Endodermal cell (in vitro differentiated cells): ENCODE measurements at regions not wholly inside any gene's neighbourhood (a gene's known extent, or its start where the extent isn't known, plus 50 kb on each side); places are given as distances from the start of the nearest gene placed in this dataset.

ENCODE experiments used
- DNase-seq: peaks from one replicate; pipeline ENCODE4 v3.0.0-alpha.2; 2017
- H3K27ac ChIP-seq: 2 replicates; pipeline ENCODE4 v1.5.1; 2013; ENCODE audit warnings: mild to moderate bottlenecking, low read depth, low read length, moderate library complexity
- H3K27me3 ChIP-seq: 2 replicates; pipeline ENCODE4 v1.6.1; 2013; ENCODE audit warnings: mild to moderate bottlenecking, low read length, moderate library complexity; ENCODE audit not compliant: insufficient read depth, control insufficient read depth, poor library complexity, severe bottlenecking
- H3K36me3 ChIP-seq: 2 replicates; pipeline ENCODE4 v1.7.0; 2013; ENCODE audit warnings: mild to moderate bottlenecking, low read length, moderate library complexity; ENCODE audit not compliant: control insufficient read depth, insufficient read depth
- H3K4me1 ChIP-seq: one replicate; pipeline ENCODE4 v1.7.0; 2013; ENCODE audit warnings: low read length; ENCODE audit not compliant: control insufficient read depth, insufficient read depth
- H3K4me3 ChIP-seq: 2 replicates; pipeline ENCODE4 v1.5.1; 2013; ENCODE audit warnings: mild to moderate bottlenecking, low read length, moderate library complexity
- H3K9ac ChIP-seq: 2 replicates; pipeline ENCODE4 v1.6.1; 2013; ENCODE audit warnings: mild to moderate bottlenecking, low read length, moderate library complexity; ENCODE audit not compliant: poor library complexity, severe bottlenecking; ENCODE audit errors: extremely low read depth
- H3K9me3 ChIP-seq: 2 replicates; pipeline ENCODE4 v1.6.1; 2013; ENCODE audit warnings: mild to moderate bottlenecking, low read length, moderate library complexity; ENCODE audit not compliant: control insufficient read depth
- H3K27ac Mint-ChIP-seq: 2 replicates; pipeline ENCODE4 v1.8.0; 2020; ENCODE audit warnings: mixed read lengths
- H3K27me3 Mint-ChIP-seq: 2 replicates; pipeline ENCODE4 v1.8.0; 2021; ENCODE audit warnings: mild to moderate bottlenecking, mixed read lengths; ENCODE audit not compliant: insufficient read depth
- H3K36me3 Mint-ChIP-seq: 2 replicates; pipeline ENCODE4 v1.8.0; 2020; ENCODE audit warnings: low read depth, mixed read lengths
- H3K4me1 Mint-ChIP-seq: 2 replicates; pipeline ENCODE4 v1.8.0; 2020; ENCODE audit warnings: mixed read lengths
- H3K4me3 Mint-ChIP-seq: 2 replicates; pipeline ENCODE4 v1.8.0; 2020; ENCODE audit warnings: mild to moderate bottlenecking, moderate library complexity, mixed read lengths
- H3K9me3 Mint-ChIP-seq: 2 replicates; pipeline ENCODE4 v1.8.0; 2020; ENCODE audit warnings: mild to moderate bottlenecking, mixed read lengths
- WGBS, 2 experiments: methylation state at CpG; one replicate each; pipeline versions ENCODE4 v1.1.5 to v1.1.7; 2013; ENCODE audit warnings: missing lambda C conversion rate in 2 of 2, mixed read lengths in 1 of 2; ENCODE audit not compliant: insufficient coverage in 1 of 2, insufficient read length in 1 of 2; 5-methylcytosine and 5-hydroxymethylcytosine counted together
- TF ChIP-seq, protein P1 (sequence below): fragments of 200-600 bp; sonication (generic); conservative IDR thresholded peaks from 2 replicates; pipeline ENCODE4 v1.5.0; 2021; ENCODE audit warnings: antibody characterized with exemption, mild to moderate bottlenecking

DNA sequence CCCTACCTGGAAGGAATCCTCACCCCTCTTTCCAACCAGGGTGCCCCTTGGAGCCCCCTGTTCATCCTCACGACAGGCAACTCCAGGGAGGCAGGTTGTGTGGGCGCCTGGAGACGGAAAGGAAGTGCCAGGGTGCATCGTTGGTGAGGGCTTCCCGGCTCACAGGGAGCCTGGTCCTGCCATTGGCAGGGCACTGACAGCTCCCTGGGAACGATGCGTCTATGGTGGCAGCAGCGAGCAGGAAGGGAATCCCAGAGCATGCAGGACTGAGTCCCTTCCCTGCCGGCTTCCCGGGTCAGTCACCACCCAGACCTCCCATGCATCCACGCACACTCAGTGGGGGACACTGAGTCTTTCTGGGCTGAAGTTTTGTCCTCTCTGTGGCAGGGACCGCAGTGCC is 117.6 kb downstream of the INHBB start:
- H3K4me3 ChIP-seq, result no peak overlapping the region
- peaks cover 18% of the 10 kb centered on the region for H3K4me1 ChIP-seq
- Mint-ChIP-seq H3K9me3 (peaks cover under 1% of the 10 kb centered on the region), H3K36me3 (no peaks in the 10 kb centered on the region), H3K27me3 (peaks cover 84% of the 10 kb centered on the region), H3K4me3 (no peak overlapping the region), H3K27ac (no peak overlapping the region), H3K4me1 (peaks cover 27% of the 10 kb centered on the region)
- no peak overlapping the region for H3K9ac ChIP-seq
- H3K27ac ChIP-seq, result no peak overlapping the region
- 36 to 58% methylated on average over 10 to 12 of the region's 12 CpGs for WGBS, 2 experiments
- DNase-seq, result peak; percentile 58
- H3K9me3 ChIP-seq, result no peaks in the 10 kb centered on the region
- TF ChIP-seq, protein P1, sequence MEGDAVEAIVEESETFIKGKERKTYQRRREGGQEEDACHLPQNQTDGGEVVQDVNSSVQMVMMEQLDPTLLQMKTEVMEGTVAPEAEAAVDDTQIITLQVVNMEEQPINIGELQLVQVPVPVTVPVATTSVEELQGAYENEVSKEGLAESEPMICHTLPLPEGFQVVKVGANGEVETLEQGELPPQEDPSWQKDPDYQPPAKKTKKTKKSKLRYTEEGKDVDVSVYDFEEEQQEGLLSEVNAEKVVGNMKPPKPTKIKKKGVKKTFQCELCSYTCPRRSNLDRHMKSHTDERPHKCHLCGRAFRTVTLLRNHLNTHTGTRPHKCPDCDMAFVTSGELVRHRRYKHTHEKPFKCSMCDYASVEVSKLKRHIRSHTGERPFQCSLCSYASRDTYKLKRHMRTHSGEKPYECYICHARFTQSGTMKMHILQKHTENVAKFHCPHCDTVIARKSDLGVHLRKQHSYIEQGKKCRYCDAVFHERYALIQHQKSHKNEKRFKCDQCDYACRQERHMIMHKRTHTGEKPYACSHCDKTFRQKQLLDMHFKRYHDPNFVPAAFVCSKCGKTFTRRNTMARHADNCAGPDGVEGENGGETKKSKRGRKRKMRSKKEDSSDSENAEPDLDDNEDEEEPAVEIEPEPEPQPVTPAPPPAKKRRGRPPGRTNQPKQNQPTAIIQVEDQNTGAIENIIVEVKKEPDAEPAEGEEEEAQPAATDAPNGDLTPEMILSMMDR, result no peak
- H3K27me3 ChIP-seq, result peaks cover 72% of the 10 kb centered on the region
- no peaks in the 10 kb centered on the region for H3K36me3 ChIP-seq

DNA sequence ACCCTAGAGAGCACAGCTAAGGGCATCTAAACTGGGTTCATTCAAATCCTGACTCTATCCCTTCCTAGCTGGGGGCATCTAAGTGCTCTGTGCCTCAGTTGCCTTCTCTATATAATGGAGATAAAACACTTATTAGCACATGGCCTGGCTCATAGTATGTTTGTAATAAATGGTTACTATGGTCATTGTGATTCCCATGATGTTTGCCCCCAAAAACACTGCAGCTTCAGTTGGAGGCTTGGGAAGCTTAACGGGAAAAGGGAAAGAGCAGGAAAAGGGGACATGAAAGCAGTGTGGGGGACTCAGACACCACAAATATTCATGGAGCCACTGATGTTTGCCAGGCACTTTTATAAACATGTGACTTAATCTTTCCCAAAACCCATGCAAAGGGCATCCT is 118.1 kb downstream of the INHBB start:
- no peaks in the 10 kb centered on the region for H3K9me3 Mint-ChIP-seq
- H3K4me3 Mint-ChIP-seq, result no peak overlapping the region
- no peak for DNase-seq
- WGBS, 2 experiments, result 50% methylated on average over 1 of the region's 1 CpG; no CpG with 5 or more reads in 1 of the 2 experiments
- Histone ChIP-seq H3K36me3 (no peaks in the 10 kb centered on the region), H3K4me3 (no peak overlapping the region), H3K9ac (no peak overlapping the region), H3K9me3 (no peaks in the 10 kb centered on the region), H3K27ac (no peak overlapping the region), H3K27me3 (peaks cover 77% of the 10 kb centered on the region), H3K4me1 (peaks cover 18% of the 10 kb centered on the region)
- H3K4me1 Mint-ChIP-seq, result peaks cover 27% of the 10 kb centered on the region
- no peaks in the 10 kb centered on the region for H3K36me3 Mint-ChIP-seq
- H3K27me3 Mint-ChIP-seq, result peaks cover 88% of the 10 kb centered on the region
- TF ChIP-seq, protein P1, result no peak
- H3K27ac Mint-ChIP-seq, result no peak overlapping the region

DNA sequence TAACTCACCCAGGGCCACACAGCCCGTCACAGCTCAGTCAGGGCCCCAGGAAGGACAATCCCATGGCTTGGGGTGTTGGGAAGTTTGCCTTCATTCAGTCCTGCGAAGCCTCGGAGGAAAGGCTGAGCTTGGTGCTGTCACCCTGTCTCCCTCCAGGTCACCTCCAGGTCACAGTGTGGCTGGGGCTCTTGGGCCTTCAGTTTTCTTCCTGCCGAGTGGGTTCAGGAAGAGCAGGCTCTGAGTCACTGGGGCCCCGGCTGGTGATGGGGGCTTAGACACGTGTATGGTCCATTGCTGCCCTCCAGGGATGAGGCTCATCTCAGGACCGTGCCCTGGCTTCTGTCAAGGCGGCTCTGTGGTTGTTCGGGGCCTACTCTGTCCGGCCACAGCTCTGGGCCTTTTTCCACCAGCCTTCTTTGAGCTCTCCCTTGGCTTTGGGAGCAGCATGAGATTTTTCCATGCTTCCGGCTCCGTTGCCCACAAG is 118.6 kb downstream of the INHBB start:
- H3K4me3 Mint-ChIP-seq, result no peak overlapping the region
- Histone ChIP-seq H3K27me3 (peaks cover 82% of the 10 kb centered on the region), H3K4me1 (peaks cover 18% of the 10 kb centered on the region), H3K4me3 (no peak overlapping the region), H3K36me3 (no peaks in the 10 kb centered on the region), H3K27ac (no peak overlapping the region), H3K9me3 (no peaks in the 10 kb centered on the region), H3K9ac (no peak overlapping the region)
- peaks cover 91% of the 10 kb centered on the region for H3K27me3 Mint-ChIP-seq
- TF ChIP-seq, protein P1, result no peak
- no peak for DNase-seq
- WGBS, 2 experiments, result 69 to 82% methylated on average over 8 to 12 of the region's 12 CpGs
- H3K9me3 Mint-ChIP-seq, result no peaks in the 10 kb centered on the region
- no peaks in the 10 kb centered on the region for H3K36me3 Mint-ChIP-seq
- H3K4me1 Mint-ChIP-seq, result peaks cover 27% of the 10 kb centered on the region
- H3K27ac Mint-ChIP-seq, result no peak overlapping the region
